Dendritic cell treated with granulocyte-macrophage colony-stimulating factor and Interleukin-4, amounts not matched to agents 40 ng/mL and 50 ng/mL, for 4 days (primary cell): ENCODE measurements at regions not wholly inside any gene's neighbourhood (a gene's known extent, or its start where the extent isn't known, plus 50 kb on each side); places are given as distances from the start of the nearest gene placed in this dataset.

Experiments used
- H3K27ac Mint-ChIP-seq: one replicate; pipeline ENCODE4 v1.8.0; 2022; ENCODE audit warnings: mild to moderate bottlenecking, mixed read lengths
- H3K27me3 Mint-ChIP-seq: one replicate; pipeline ENCODE4 v1.8.0; 2022; ENCODE audit warnings: mild to moderate bottlenecking, mixed read lengths
- H3K36me3 Mint-ChIP-seq: one replicate; pipeline ENCODE4 v1.8.0; 2022; ENCODE audit warnings: low read depth, mixed read lengths
- H3K4me1 Mint-ChIP-seq: one replicate; pipeline ENCODE4 v1.8.0; 2022; ENCODE audit warnings: low read depth, mixed read lengths
- H3K4me3 Mint-ChIP-seq: one replicate; pipeline ENCODE4 v1.8.0; 2022; ENCODE audit warnings: mild to moderate bottlenecking, moderate library complexity, mixed read lengths
- H3K9me3 Mint-ChIP-seq: one replicate; pipeline ENCODE4 v1.8.0; 2022; ENCODE audit warnings: mixed read lengths
- intact Hi-C: fragments of 100-400 bp; cut with micrococcal nuclease; formaldehyde crosslinking; loops from one replicate; pipeline ENCODE4 v1.15.0; 2022

DNA sequence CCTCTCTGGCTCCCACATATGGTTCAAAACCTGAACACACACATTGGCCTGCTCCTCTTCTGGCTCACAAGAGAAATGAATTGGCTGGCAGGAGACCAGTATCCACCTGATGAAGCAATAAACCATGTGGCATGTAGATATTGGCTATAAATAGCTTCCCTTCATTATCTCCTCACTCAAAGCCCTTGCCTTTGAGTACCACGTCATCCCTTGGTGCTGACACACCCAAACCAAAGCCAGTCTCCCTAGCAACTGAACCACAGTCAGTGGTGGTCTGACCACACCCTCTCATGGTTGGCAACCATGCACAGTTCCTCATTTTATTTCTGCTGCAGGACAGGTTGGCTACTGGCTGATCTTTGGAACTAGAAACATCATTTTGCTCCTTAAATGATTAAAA, 98.8 kb downstream of the ZNF621 start:
- peaks cover 6% of the 10 kb centered on the region for H3K4me1 Mint-ChIP-seq
- H3K27me3 Mint-ChIP-seq = no peaks in the 10 kb centered on the region
- H3K36me3 Mint-ChIP-seq = no peaks in the 10 kb centered on the region
- no peak overlapping the region for H3K27ac Mint-ChIP-seq
- H3K9me3 Mint-ChIP-seq = peaks cover 18% of the 10 kb centered on the region
- no peak overlapping the region for H3K4me3 Mint-ChIP-seq
- intact Hi-C loops = no loop called here

DNA sequence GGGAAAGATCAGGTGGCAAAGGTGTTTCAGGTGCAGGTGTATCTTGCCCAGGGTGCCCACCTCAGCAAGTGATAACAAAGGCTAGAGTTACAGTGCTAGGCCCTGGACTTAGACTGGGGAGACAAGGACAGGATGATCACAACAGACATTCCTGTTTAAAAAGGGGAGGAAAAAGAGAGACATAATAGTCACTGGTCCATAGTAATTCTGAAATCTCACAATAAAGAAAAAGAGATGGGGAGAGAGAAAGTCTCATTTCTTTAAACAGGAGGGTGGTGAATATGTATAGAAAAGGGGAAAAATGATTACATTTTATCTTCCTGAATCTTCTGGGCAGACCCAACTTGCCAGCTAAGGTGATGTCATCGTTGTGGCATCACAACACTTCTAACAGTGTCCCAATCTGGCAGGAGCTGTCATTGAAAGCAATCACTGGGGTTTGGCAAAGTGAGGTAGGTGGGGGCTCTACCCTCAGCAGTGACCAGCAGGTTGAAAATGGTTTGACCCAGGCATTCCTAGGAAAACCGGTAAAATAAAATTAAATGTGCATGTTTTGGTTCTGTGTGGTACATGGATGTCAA, 99.5 kb downstream of the ZNF621 start:
- no peaks in the 10 kb centered on the region for H3K36me3 Mint-ChIP-seq
- H3K4me1 Mint-ChIP-seq = peaks cover 6% of the 10 kb centered on the region
- no peak overlapping the region for H3K4me3 Mint-ChIP-seq
- H3K27ac Mint-ChIP-seq = no peak overlapping the region
- H3K9me3 Mint-ChIP-seq = peaks cover 25% of the 10 kb centered on the region
- no peaks in the 10 kb centered on the region for H3K27me3 Mint-ChIP-seq
- intact Hi-C loops = no loop called here

DNA sequence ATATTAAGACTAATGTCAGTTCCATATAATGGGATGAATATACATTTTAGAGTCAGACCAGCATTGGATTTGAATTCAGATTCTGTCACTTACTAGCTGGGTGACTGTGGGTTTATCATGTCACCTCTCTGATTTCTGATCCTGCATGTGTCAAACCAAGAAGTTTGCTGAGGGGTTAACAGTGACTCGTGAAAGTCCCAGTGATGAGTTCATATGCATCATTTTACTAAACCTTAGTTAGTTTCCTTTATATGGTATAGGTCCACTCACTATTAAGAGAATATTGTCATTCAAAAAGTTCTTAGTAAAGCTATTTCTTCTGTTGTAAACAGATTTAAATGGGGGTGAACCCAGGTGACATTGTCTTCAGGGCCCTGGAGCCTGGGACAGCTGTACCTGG, 102.3 kb downstream of the ZNF621 start:
- Mint-ChIP-seq H3K27ac (no peak overlapping the region), H3K27me3 (no peaks in the 10 kb centered on the region), H3K9me3 (peaks cover 52% of the 10 kb centered on the region), H3K4me1 (no peaks in the 10 kb centered on the region), H3K4me3 (no peak overlapping the region), H3K36me3 (no peaks in the 10 kb centered on the region)
- intact Hi-C loops = no loop called here

DNA sequence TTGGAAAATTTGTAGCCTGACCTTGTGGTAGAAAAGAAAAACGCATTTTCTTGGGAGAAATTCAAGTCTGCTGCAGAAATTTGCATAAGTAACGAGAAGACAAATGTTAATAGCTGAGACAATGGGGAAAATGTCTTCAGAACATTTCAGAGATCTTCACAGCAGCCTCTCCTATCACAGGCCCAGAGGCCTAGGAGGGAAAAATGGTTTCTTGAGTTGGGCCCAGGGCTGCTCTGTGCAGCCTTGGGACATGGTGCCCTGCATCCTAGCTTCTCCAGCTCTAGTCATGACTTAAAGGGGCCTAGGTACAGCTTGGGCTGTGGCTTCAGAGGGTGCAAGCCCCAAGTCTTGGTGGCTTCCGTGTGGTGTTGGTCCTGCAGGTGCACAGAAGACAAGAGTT, 104.2 kb downstream of the ZNF621 start:
- no peak overlapping the region for H3K27ac Mint-ChIP-seq
- H3K36me3 Mint-ChIP-seq = no peaks in the 10 kb centered on the region
- peaks cover 2% of the 10 kb centered on the region for H3K27me3 Mint-ChIP-seq
- H3K4me1 Mint-ChIP-seq = no peaks in the 10 kb centered on the region
- intact Hi-C loops = no loop called here
- H3K9me3 Mint-ChIP-seq = peaks cover 63% of the 10 kb centered on the region
- H3K4me3 Mint-ChIP-seq = no peak overlapping the region

DNA sequence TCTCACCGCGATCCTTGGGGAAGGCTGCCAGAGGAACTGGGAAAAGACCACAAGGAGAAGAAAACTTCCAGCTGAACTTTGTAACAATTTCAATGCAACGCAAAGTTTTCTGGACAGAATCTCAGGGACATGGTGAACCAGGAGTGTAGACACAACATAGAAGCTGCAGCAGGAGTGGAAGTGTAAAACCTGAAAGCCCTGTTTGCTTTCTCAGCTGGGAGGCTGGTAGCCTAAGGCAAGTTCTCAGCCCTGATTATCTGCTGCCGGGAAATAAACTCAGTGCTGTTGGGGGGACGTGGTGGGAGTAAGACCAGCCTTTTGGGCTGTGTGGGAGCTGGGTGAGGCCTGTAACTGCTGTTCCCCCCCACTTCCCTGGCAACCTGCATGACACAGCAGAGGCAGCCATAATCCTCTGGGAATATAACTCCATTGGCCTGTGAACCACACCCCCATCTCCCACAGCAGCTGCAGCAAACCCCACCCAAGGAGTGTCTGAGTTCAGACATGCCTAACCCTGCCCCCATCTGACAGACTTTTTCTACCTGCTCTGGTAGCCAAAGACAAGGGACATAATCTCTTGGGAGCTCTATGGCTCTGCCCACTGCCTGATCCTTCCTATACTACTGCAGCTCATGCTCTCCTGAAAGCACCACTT, 106.7 kb downstream of the ZNF621 start:
- H3K36me3 Mint-ChIP-seq = no peaks in the 10 kb centered on the region
- peaks cover 2% of the 10 kb centered on the region for H3K27me3 Mint-ChIP-seq
- H3K27ac Mint-ChIP-seq = no peak overlapping the region
- intact Hi-C loops = no loop called here
- H3K4me1 Mint-ChIP-seq = no peaks in the 10 kb centered on the region
- H3K4me3 Mint-ChIP-seq = no peak overlapping the region
- H3K9me3 Mint-ChIP-seq = peaks cover 53% of the 10 kb centered on the region

DNA sequence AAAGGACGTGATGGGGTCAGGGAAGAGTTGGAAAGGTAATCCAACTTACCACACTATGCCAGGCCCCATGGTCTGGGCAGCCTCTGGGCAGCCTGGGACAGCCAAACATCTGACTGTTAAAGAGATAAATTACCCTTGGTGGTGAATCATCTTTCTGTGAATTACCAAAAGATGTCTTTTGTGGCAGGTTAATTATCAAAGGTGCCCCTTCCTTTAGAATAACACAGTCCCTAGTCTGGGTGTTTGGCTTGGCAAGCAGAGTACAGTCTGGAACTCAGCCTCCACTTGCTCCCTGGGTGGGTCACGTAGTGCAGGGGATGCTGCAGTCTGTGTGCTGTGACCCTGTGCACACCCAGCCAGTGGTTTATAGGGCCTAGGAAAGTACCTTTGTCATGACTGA, 113.1 kb downstream of the ZNF621 start:
- intact Hi-C loops = no loop called here
- no peaks in the 10 kb centered on the region for H3K4me1 Mint-ChIP-seq

DNA sequence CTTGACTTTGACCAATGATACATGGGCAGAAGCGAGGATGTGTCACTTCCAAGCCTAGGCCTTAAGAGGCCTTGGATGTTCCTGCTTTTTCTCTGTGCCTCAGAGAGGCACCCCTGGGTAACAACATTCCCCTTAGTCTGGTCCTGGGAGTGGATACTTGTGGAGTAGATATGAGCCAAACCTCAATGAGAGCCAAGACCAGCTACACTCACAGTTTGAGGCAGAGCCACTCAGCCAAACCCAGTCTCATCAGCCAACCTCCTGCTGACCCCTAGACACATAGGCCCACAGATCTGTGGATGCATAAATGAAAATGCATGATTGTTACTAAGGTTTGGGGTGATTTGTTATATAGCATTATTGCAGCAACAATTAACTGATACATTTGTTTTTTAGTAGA, 114.2 kb downstream of the ZNF621 start:
- H3K36me3 Mint-ChIP-seq = no peaks in the 10 kb centered on the region
- H3K27ac Mint-ChIP-seq = no peak overlapping the region
- intact Hi-C loops = no loop called here
- H3K4me1 Mint-ChIP-seq = no peaks in the 10 kb centered on the region
- peaks cover 6% of the 10 kb centered on the region for H3K9me3 Mint-ChIP-seq
- H3K27me3 Mint-ChIP-seq = no peaks in the 10 kb centered on the region
- H3K4me3 Mint-ChIP-seq = no peak overlapping the region

More for the DNA sequence above, 113.1 kb downstream of the ZNF621 start:
- Mint-ChIP-seq H3K4me3 (no peak overlapping the region), H3K36me3 (no peaks in the 10 kb centered on the region), H3K27ac (no peak overlapping the region), H3K9me3 (peaks cover 9% of the 10 kb centered on the region), H3K27me3 (no peaks in the 10 kb centered on the region)

DNA sequence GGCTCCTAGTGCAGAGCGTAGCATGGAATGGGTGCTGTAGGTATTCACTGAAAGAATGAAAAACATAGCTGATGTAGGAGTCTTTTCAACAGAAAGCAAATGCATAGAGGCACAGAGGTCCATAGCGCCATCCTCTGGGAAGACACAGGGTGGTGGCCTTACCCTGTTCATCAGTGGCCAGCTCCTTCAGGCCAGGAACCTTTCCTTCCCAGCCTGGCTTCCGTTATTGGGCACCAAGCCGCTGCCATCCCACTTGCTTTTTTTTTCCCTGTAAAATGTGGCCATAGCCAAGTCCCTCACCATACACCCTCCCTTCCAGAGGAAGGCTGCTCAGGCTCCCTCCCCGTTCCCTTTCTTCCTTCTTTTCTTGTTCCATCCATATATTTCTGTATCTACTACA, 118.1 kb downstream of the ZNF621 start:
- Mint-ChIP-seq H3K36me3 (no peaks in the 10 kb centered on the region), H3K9me3 (peaks cover 6% of the 10 kb centered on the region)

DNA sequence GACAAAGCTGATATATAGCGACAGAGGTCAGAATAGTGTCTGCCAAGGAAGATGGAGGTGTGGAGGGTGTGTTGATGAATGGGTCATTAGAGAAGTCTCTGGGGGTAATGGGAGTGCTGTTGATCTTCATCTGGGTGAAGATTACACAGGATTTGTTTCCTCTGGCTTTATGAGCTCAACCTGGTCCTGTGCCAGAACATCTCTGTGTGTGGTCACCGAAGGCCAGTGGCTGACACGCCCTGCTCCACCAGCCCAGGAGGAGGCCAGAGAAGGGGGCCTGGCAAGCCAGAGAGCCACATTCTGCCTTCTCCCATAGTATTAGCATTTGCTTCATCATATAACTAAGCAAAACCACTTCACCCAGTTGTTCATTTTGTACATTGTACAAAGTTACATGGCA, 121.1 kb downstream of the ZNF621 start:
- Mint-ChIP-seq H3K36me3 (no peaks in the 10 kb centered on the region), H3K4me3 (no peak overlapping the region), H3K9me3 (no peaks in the 10 kb centered on the region), H3K27me3 (no peaks in the 10 kb centered on the region), H3K4me1 (no peaks in the 10 kb centered on the region), H3K27ac (no peak overlapping the region)
- intact Hi-C loops = no loop called here

More for the DNA sequence above, 118.1 kb downstream of the ZNF621 start:
- no peak overlapping the region for H3K4me3 Mint-ChIP-seq
- no peaks in the 10 kb centered on the region for H3K27me3 Mint-ChIP-seq
- intact Hi-C loops = no loop called here
- no peak overlapping the region for H3K27ac Mint-ChIP-seq
- H3K4me1 Mint-ChIP-seq = no peaks in the 10 kb centered on the region

DNA sequence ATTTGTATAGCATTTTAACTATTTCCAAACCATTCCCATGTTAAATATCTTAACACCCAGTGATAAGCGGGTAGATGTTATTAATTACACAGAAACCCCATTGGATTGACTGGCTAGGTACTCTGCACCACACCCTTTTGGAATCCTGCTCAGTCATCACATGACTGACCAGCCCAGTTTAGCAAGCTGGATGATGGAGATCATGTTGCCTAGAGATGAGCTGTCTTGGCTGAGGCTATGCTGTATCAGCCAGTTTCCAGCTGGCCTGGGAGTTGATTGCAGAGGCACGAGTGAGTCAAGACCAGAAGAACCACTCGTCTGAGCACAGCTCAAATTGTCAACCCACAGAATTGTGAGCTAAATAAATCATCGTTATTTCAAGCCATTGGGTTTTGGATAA, 124.6 kb downstream of the ZNF621 start:
- intact Hi-C loops = no loop called here
- no peaks in the 10 kb centered on the region for H3K4me1 Mint-ChIP-seq
- H3K4me3 Mint-ChIP-seq = no peak overlapping the region
- H3K27me3 Mint-ChIP-seq = no peaks in the 10 kb centered on the region
- H3K9me3 Mint-ChIP-seq = no peaks in the 10 kb centered on the region
- no peak overlapping the region for H3K27ac Mint-ChIP-seq
- H3K36me3 Mint-ChIP-seq = no peaks in the 10 kb centered on the region

DNA sequence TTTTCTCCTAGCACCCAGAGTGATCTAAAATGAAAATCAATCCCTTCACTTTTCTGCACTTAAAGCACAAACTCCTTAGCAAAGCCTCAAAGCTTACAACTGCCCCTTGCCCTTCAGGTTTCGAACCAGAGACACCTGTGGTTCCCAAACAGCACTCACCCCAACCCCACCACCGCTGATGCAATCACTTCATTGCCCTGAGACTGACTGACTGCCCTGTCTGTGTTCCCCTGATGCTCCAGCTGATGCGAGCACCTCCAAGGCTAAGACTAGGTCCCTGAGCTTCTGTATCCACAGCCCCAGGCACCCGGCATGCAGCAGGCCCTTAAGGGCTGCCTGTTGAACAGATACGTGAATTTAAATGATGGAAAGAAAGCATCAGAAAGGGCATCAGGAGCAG, 127.3 kb downstream of the ZNF621 start:
- H3K4me1 Mint-ChIP-seq = no peaks in the 10 kb centered on the region
- H3K4me3 Mint-ChIP-seq = no peak overlapping the region
- H3K9me3 Mint-ChIP-seq = no peaks in the 10 kb centered on the region
- no peaks in the 10 kb centered on the region for H3K36me3 Mint-ChIP-seq
- intact Hi-C loops = no loop called here
- H3K27me3 Mint-ChIP-seq = no peaks in the 10 kb centered on the region
- no peak overlapping the region for H3K27ac Mint-ChIP-seq

DNA sequence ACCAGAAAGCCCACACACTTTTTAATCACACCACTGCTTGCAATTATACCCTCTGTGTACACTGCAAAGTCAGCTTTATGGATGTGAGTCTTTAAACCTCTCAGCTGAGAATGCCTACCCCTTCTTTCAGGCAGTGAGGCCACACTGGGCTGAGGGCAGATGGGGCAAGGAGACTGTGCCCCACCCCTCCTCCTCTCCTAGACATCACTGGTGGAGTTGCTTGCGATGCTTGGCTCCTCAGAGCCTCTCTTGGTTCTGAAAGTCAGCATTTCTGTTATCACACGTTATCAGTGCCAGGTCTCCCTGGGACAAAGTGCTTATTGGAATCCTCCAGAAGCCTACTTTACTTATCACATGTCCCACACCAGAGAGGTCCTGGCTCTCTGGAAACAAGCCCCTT, 128.2 kb downstream of the ZNF621 start:
- intact Hi-C loops = no loop called here
- no peaks in the 10 kb centered on the region for H3K36me3 Mint-ChIP-seq
- no peaks in the 10 kb centered on the region for H3K27me3 Mint-ChIP-seq
- H3K4me1 Mint-ChIP-seq = no peaks in the 10 kb centered on the region
- no peak overlapping the region for H3K4me3 Mint-ChIP-seq
- H3K27ac Mint-ChIP-seq = no peak overlapping the region
- H3K9me3 Mint-ChIP-seq = no peaks in the 10 kb centered on the region

DNA sequence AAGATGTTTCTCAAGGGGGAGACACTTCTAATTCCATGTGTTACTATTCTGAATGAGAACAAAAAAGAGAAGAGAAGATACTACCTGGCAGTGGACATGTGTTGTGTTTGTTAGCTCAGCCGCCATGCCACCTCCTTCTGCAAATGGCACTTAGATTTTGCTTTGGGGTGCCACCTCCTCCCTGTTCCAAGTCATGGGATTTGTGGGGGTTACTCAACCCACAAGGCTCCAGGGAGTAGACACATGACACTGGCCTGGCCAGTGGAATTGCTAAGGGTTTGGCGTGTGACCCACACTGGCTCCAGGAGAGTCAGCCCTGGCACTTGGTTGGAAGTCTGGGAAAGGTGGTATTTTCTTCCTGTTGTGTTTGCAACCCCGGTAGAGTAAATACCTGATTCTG, 129.1 kb downstream of the ZNF621 start:
- intact Hi-C loops = no loop called here
- no peak overlapping the region for H3K4me3 Mint-ChIP-seq
- no peak overlapping the region for H3K27ac Mint-ChIP-seq
- no peaks in the 10 kb centered on the region for H3K9me3 Mint-ChIP-seq
- H3K4me1 Mint-ChIP-seq = no peaks in the 10 kb centered on the region
- no peaks in the 10 kb centered on the region for H3K27me3 Mint-ChIP-seq
- H3K36me3 Mint-ChIP-seq = no peaks in the 10 kb centered on the region

DNA sequence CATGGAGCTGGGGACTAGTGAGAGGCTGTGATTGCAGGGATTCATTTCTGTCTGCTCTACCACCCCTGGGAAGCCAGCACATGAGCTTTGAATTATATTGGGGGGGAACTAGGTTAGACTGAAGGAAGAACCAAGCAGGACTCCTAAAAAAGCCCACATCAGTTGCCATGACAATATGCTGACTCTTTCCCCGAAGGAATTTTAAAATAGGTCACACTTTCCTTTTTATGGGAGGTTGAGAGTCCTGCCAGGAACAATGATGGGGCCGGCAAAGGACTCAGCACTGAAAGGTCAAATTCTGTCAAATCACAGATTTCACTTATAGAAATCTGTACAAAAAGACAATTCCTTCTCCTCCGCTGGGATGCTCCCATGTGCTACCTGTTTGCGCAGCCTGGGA, 130.8 kb downstream of the ZNF621 start:
- H3K4me1 Mint-ChIP-seq = no peaks in the 10 kb centered on the region
- no peaks in the 10 kb centered on the region for H3K27me3 Mint-ChIP-seq
- intact Hi-C loops = no loop called here
- no peaks in the 10 kb centered on the region for H3K9me3 Mint-ChIP-seq
- no peaks in the 10 kb centered on the region for H3K36me3 Mint-ChIP-seq
- no peak overlapping the region for H3K27ac Mint-ChIP-seq
- no peak overlapping the region for H3K4me3 Mint-ChIP-seq

DNA sequence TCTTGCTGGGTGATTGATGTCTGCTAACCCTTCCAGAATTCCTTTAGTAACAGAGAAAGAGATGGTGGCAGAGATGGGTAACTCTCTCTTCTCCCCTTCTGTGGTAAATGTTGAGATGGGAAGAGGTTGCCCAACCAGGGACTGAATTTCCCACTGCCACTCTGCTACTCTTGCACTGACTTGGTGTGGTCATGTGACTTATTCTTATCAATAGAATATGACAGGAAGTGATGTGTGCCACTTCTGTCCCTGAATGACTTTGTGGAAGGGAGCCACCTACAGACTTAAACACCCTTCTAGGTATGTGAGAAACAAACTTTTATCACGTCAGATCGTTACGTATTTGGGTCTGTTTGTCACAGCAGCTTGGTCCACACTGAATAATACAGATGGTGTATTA, 132.9 kb downstream of the ZNF621 start:
- intact Hi-C loops = no loop called here
- Mint-ChIP-seq H3K27me3 (no peaks in the 10 kb centered on the region), H3K9me3 (no peaks in the 10 kb centered on the region), H3K27ac (no peak overlapping the region), H3K4me3 (no peak overlapping the region), H3K36me3 (no peaks in the 10 kb centered on the region), H3K4me1 (no peaks in the 10 kb centered on the region)
